OCI-LY1 (cell line): ENCODE measurements at regions not wholly inside any gene's neighbourhood (a gene's known extent, or its start where the extent isn't known, plus 50 kb on each side); places are given as distances from the start of the nearest gene placed in this dataset.

Experiments used
- H2AFZ ChIP-seq: fragments of 200-600 bp; sonication (generic), shearing (Covaris generic); 2 replicates; pipeline ENCODE4 v1.6.0; 2014; ENCODE audit warnings: antibody characterized with exemption, mild to moderate bottlenecking, low read length
- H3F3A ChIP-seq: fragments of 200-600 bp; sonication (generic), shearing (Covaris generic); 2 replicates; pipeline ENCODE4 v1.6.0; 2014; ENCODE audit warnings: mild to moderate bottlenecking, antibody characterized with exemption, low read length, moderate library complexity; ENCODE audit not compliant: insufficient read depth
- H3K27ac ChIP-seq: fragments of 200-600 bp; sonication (generic); 2 replicates; pipeline ENCODE4 v1.5.1; 2014; ENCODE audit warnings: low read length, mixed run types, mild to moderate bottlenecking, low read depth; ENCODE audit not compliant: poor library complexity, severe bottlenecking
- H3K27me3 ChIP-seq: fragments of 200-600 bp; sonication (generic); 2 replicates; pipeline ENCODE4 v1.6.0; 2014; ENCODE audit warnings: antibody characterized with exemption, mild to moderate bottlenecking, low read length, moderate library complexity; ENCODE audit not compliant: insufficient read depth
- H3K36me3 ChIP-seq: fragments of 200-600 bp; sonication (generic); 2 replicates; pipeline ENCODE4 v1.6.1; 2014; ENCODE audit warnings: mild to moderate bottlenecking, antibody characterized with exemption, low read length, moderate library complexity, mixed read lengths; ENCODE audit not compliant: insufficient read depth
- H3K4me1 ChIP-seq: fragments of 200-600 bp; sonication (generic); 2 replicates; pipeline ENCODE4 v1.5.1; 2014; ENCODE audit warnings: mild to moderate bottlenecking, low read length, moderate library complexity; ENCODE audit not compliant: insufficient read depth, severe bottlenecking
- H3K4me2 ChIP-seq: fragments of 200-600 bp; sonication (generic), shearing (Covaris generic); 2 replicates; pipeline ENCODE4 v1.6.1; 2014; ENCODE audit warnings: low read length
- H3K4me3 ChIP-seq: fragments of 200-600 bp; sonication (generic); 2 replicates; pipeline ENCODE4 v1.5.1; 2014; ENCODE audit warnings: low read length, low read depth, mild to moderate bottlenecking, mixed read lengths; ENCODE audit not compliant: poor library complexity, severe bottlenecking
- H3K79me2 ChIP-seq: fragments of 200-600 bp; shearing (Covaris generic); 2 replicates; pipeline ENCODE4 v1.6.1; 2016; ENCODE audit warnings: mixed run types, low read length, mixed read lengths; ENCODE audit not compliant: insufficient read depth
- H3K9ac ChIP-seq: fragments of 200-600 bp; sonication (generic), shearing (Covaris generic); 2 replicates; pipeline ENCODE4 v1.6.1; 2014; ENCODE audit warnings: mild to moderate bottlenecking, low read length, mixed read lengths
- H3K9me2 ChIP-seq: fragments of 200-600 bp; sonication (generic), shearing (Covaris generic); 2 replicates; pipeline ENCODE4 v1.6.1; 2014; ENCODE audit warnings: low read depth, mild to moderate bottlenecking, low read length, mixed read lengths
- H3K9me3 ChIP-seq: fragments of 200-600 bp; shearing (Covaris generic); 2 replicates; pipeline ENCODE4 v1.6.1; 2014; ENCODE audit warnings: low read length, mixed read lengths
- H4K20me1 ChIP-seq: fragments of 200-600 bp; sonication (generic), shearing (Covaris generic); 2 replicates; pipeline ENCODE4 v1.6.0; 2016; ENCODE audit warnings: mild to moderate bottlenecking, low read length; ENCODE audit not compliant: insufficient read depth
- CTCF ChIP-seq: fragments of 200-600 bp; sonication (generic), shearing (Covaris generic); IDR thresholded peaks from 2 replicates; pipeline ENCODE4 v1.5.1; 2017; ENCODE audit warnings: mild to moderate bottlenecking, antibody characterized with exemption, low read length, moderate library complexity, mixed read lengths
- EZH2 ChIP-seq: fragments of 200-600 bp; sonication (generic), shearing (Covaris generic); IDR thresholded peaks from 2 replicates; pipeline ENCODE4 v1.8.0; 2017; ENCODE audit warnings: borderline replicate concordance, mixed run types, mild to moderate bottlenecking, antibody characterized with exemption, low read length, moderate library complexity, mixed read lengths

- Histone ChIP-seq H4K20me1 (no peaks in the 10 kb centered on the region), H3K4me2 (no peak overlapping the region), H3K4me3 (no peak overlapping the region), H3K27ac (no peak overlapping the region), H3K27me3 (no peaks in the 10 kb centered on the region), H3K36me3 (no peaks in the 10 kb centered on the region), H3K4me1 (no peaks in the 10 kb centered on the region), H3K9me2 (no peaks in the 10 kb centered on the region), H3K9ac (no peak overlapping the region), H2AFZ (no peak overlapping the region), H3K79me2 (no peaks in the 10 kb centered on the region), H3K9me3 (no peaks in the 10 kb centered on the region), H3F3A (no peaks in the 10 kb centered on the region)
- TF ChIP-seq EZH2 (no peak), CTCF (no peak)
Measured at GRCh38 chr18:55013685-55014084, 54.4 kb upstream of the CCDC68 start.

- Histone ChIP-seq H3K9me2 (no peaks in the 10 kb centered on the region), H2AFZ (no peak overlapping the region), H3K27ac (no peak overlapping the region), H3K4me3 (no peak overlapping the region), H3K79me2 (no peaks in the 10 kb centered on the region), H3K36me3 (no peaks in the 10 kb centered on the region), H3K4me2 (no peak overlapping the region), H3F3A (no peaks in the 10 kb centered on the region), H3K4me1 (no peaks in the 10 kb centered on the region), H3K9ac (no peak overlapping the region), H3K27me3 (no peaks in the 10 kb centered on the region), H3K9me3 (no peaks in the 10 kb centered on the region), H4K20me1 (no peaks in the 10 kb centered on the region)
- no peak for TF ChIP-seq CTCF
- TF ChIP-seq EZH2: no peak
Measured at GRCh38 chr18:55013086-55013485, 53.8 kb upstream of the CCDC68 start.

GRCh38 chr18:55012008-55012407, 52.7 kb upstream of the CCDC68 start:
- Histone ChIP-seq H3K9ac (no peak overlapping the region), H4K20me1 (no peaks in the 10 kb centered on the region), H3K27ac (no peak overlapping the region), H3K4me2 (no peak overlapping the region), H3K9me2 (no peaks in the 10 kb centered on the region), H3K36me3 (no peaks in the 10 kb centered on the region), H3K27me3 (no peaks in the 10 kb centered on the region), H3K79me2 (no peaks in the 10 kb centered on the region), H3K9me3 (no peaks in the 10 kb centered on the region), H2AFZ (no peak overlapping the region), H3F3A (no peaks in the 10 kb centered on the region), H3K4me3 (no peak overlapping the region), H3K4me1 (no peaks in the 10 kb centered on the region)
- TF ChIP-seq EZH2 (no peak), CTCF (no peak)
